ENCODE measurements at regions not wholly inside any gene's neighbourhood (a gene's known extent, or its start where the extent isn't known, plus 50 kb on each side); places are given as distances from the start of the nearest gene placed in this dataset.

- no peak for TF ChIP-seq CTCF (IDR thresholded peaks at IDR 0.05)
Observed at GRCh38 chr1:83762416-83762815, 236.5 kb downstream of the TTLL7 start.

GRCh38 chr1:83762039-83762365 is 236.9 kb downstream of the TTLL7 start:
- TF ChIP-seq CTCF (IDR thresholded peaks at IDR 0.05), result no peak

- no peak for TF ChIP-seq CTCF (IDR thresholded peaks at IDR 0.05)
Observed at GRCh38 chr1:83761167-83762038, 237.5 kb downstream of the TTLL7 start.

GRCh38 chr1:83760226-83761021 is 238.5 kb downstream of the TTLL7 start:
- no peak for TF ChIP-seq CTCF (IDR thresholded peaks at IDR 0.05)

GRCh38 chr1:83756984-83757717 is 241.8 kb downstream of the TTLL7 start:
- no peak for TF ChIP-seq CTCF (IDR thresholded peaks at IDR 0.05)

GRCh38 chr1:83751602-83752001 is 247.3 kb downstream of the TTLL7 start:
- TF ChIP-seq CTCF (IDR thresholded peaks at IDR 0.05), result no peak

- no peak for TF ChIP-seq CTCF (IDR thresholded peaks at IDR 0.05)
Observed at GRCh38 chr1:83750201-83750600, 248.7 kb downstream of the TTLL7 start.
